ENCODE measurements at regions not wholly inside any gene's neighbourhood (a gene's known extent, or its start where the extent isn't known, plus 50 kb on each side); places are given as distances from the start of the nearest gene placed in this dataset.

DNA sequence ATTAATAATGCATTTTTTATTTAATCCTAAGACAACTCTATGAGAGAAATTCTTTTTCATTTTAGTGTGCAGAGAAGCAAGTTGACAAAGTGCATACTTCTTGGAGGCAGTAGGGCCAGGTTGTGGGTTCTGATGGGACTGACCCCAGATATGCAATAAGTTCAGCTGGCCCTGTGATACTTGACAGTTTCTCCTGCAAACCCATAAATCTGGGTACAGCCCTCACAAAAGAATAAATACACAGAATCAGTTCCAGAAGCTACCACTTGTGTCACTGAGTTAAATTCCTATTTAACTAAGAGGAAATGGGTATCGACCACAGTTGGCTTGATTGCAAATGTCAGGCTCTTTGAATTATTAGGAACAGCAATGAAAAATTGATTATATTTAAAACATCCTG is 598.5 kb upstream of the API5 start:
- TF ChIP-seq EZH2phosphoT487 (IDR thresholded peaks at IDR 0.05; ENCODE audit: low read depth), result no peak
- TF ChIP-seq, protein P1, sequence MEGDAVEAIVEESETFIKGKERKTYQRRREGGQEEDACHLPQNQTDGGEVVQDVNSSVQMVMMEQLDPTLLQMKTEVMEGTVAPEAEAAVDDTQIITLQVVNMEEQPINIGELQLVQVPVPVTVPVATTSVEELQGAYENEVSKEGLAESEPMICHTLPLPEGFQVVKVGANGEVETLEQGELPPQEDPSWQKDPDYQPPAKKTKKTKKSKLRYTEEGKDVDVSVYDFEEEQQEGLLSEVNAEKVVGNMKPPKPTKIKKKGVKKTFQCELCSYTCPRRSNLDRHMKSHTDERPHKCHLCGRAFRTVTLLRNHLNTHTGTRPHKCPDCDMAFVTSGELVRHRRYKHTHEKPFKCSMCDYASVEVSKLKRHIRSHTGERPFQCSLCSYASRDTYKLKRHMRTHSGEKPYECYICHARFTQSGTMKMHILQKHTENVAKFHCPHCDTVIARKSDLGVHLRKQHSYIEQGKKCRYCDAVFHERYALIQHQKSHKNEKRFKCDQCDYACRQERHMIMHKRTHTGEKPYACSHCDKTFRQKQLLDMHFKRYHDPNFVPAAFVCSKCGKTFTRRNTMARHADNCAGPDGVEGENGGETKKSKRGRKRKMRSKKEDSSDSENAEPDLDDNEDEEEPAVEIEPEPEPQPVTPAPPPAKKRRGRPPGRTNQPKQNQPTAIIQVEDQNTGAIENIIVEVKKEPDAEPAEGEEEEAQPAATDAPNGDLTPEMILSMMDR (IDR thresholded peaks at IDR 0.05; ENCODE audit: low read depth, low read length), result no peak

Measured in OCI-LY3 (cell line).